Peyer's patch (tissue), 4 donors: ENCODE measurements at regions not wholly inside any gene's neighbourhood (a gene's known extent, or its start where the extent isn't known, plus 50 kb on each side); places are given as distances from the start of the nearest gene placed in this dataset.

Experiments used
- DNase-seq, 3 donors: peaks; one replicate each; pipeline ENCODE4 v3.0.0-alpha.2; 2017 to 2019
- H3K27ac ChIP-seq, 4 donors: fragments of 200-600 bp; sonication (generic); one replicate each; pipeline ENCODE4 v1.5.1; 2016 to 2019
- H3K27me3 ChIP-seq, 2 donors: fragments of 200-600 bp; sonication (generic); one replicate each; pipeline ENCODE4 v1.5.1; 2019
- H3K36me3 ChIP-seq, 3 donors: fragments of 200-600 bp; sonication (generic); one replicate each; pipeline ENCODE4 v1.5.1; 2016 to 2019
- H3K4me1 ChIP-seq, 4 donors: fragments of 200-600 bp; sonication (generic); one replicate each; pipeline ENCODE4 v1.5.1; 2016 to 2019
- H3K4me3 ChIP-seq, 4 donors: fragments of 200-600 bp; sonication (generic); 1 replicate in 3 of 4; 2 replicates in 1 of 4; pipeline ENCODE4 v1.5.1; 2016 to 2019; ENCODE audit warnings: mild to moderate bottlenecking in 1 of 4
- H3K9me3 ChIP-seq, 4 donors: fragments of 200-600 bp; sonication (generic); one replicate each; pipeline ENCODE4 v1.5.1; 2016 to 2019; ENCODE audit warnings: mild to moderate bottlenecking in 1 of 4
- POLR2A ChIP-seq, 2 donors: fragments of 450-650 bp; IDR thresholded peaks; one replicate each; pipeline ENCODE4 v1.5.1; 2017; ENCODE audit warnings: antibody characterized with exemption in 2 of 2, mild to moderate bottlenecking in 2 of 2, moderate library complexity in 2 of 2
- TF ChIP-seq, protein P1 (sequence below), 6 experiments: fragments of 450-650 bp in 4 of 6; fragments of 200-600 bp in 2 of 6; sonication (generic) in 1 of 6; IDR thresholded peaks; one replicate each; pipeline ENCODE4 v1.5.1; 2017 to 2019; ENCODE audit warnings: antibody characterized with exemption in 6 of 6, mild to moderate bottlenecking in 3 of 6, moderate library complexity in 1 of 6

DNA sequence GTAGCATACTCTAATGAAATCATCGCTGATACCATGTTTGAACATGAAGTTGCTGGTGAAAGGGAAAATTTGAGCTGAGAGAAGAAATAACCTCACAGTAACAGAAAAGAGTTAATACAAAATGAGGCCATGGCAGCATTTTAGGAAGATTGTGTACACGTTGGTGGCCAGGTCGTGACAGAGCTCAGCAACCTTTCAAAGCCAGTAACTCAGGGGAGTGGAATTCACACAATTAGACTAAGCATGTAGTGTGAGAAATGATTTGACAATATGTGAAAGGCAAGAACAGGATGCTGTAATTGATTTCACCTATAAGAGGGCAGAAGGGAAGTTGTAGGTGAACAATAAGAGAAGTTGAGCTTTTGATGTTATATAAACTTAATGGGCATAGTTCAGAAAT, 246.3 kb downstream of the OGFRL1 start:
- no peaks in the 10 kb centered on the region for H3K27me3 ChIP-seq
- H3K4me3 ChIP-seq, result no peak overlapping the region
- H3K36me3 ChIP-seq, result no peaks in the 10 kb centered on the region
- TF ChIP-seq, protein P1, sequence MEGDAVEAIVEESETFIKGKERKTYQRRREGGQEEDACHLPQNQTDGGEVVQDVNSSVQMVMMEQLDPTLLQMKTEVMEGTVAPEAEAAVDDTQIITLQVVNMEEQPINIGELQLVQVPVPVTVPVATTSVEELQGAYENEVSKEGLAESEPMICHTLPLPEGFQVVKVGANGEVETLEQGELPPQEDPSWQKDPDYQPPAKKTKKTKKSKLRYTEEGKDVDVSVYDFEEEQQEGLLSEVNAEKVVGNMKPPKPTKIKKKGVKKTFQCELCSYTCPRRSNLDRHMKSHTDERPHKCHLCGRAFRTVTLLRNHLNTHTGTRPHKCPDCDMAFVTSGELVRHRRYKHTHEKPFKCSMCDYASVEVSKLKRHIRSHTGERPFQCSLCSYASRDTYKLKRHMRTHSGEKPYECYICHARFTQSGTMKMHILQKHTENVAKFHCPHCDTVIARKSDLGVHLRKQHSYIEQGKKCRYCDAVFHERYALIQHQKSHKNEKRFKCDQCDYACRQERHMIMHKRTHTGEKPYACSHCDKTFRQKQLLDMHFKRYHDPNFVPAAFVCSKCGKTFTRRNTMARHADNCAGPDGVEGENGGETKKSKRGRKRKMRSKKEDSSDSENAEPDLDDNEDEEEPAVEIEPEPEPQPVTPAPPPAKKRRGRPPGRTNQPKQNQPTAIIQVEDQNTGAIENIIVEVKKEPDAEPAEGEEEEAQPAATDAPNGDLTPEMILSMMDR (IDR thresholded peaks at IDR 0.05), result no peak
- no peak for TF ChIP-seq POLR2A (IDR thresholded peaks at IDR 0.05)
- no peak overlapping the region for H3K27ac ChIP-seq
- no peaks in the 10 kb centered on the region for H3K9me3 ChIP-seq
- no peak for DNase-seq
- H3K4me1 ChIP-seq, result no peaks in the 10 kb centered on the region

DNA sequence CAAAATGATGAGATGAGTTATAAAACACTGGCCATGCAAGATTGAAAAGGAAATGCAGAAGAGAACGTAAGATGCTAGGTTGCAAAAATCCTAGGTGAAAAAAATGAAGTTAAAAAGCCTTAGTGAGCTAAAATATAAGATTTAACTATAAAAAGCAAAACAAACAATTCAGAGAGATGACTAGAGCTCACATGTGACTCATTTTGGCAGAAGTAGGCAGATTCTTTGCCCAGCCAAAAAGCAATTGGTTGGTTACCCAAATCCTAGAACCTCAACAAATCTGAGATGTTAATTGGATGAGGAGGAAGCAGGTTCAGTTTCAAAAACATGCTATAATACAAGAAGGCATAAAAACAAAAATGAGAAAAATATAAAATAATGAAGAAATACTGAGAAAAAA, 249.1 kb downstream of the OGFRL1 start:
- Histone ChIP-seq H3K27ac (no peak overlapping the region), H3K27me3 (no peaks in the 10 kb centered on the region), H3K9me3 (no peaks in the 10 kb centered on the region), H3K4me3 (no peak overlapping the region), H3K4me1 (no peaks in the 10 kb centered on the region), H3K36me3 (no peaks in the 10 kb centered on the region)
- DNase-seq, result no peak
- TF ChIP-seq, protein P1 (IDR thresholded peaks at IDR 0.05), result no peak
- no peak for TF ChIP-seq POLR2A (IDR thresholded peaks at IDR 0.05)

DNA sequence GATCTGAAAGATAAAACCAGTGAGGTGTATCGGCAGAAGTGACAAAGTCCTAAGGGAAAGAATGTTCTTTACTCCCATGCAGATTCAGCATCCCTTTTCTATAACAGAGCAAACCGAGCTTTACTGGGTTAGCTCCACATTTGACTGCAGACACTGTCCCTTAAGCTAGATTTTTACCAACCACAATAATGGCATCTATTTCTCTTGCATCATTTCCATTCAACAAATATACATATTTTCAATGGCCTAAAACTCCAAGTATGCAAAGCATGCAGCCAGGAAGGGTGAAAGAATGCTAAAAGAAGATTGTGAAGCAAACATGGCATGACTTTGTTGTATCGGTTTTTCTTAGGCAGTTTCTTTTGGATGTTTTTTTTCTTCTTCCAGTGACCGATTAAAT, 255.4 kb downstream of the OGFRL1 start:
- no peak for TF ChIP-seq POLR2A (IDR thresholded peaks at IDR 0.05)
- TF ChIP-seq, protein P1 (IDR thresholded peaks at IDR 0.05), result no peak
- no peaks in the 10 kb centered on the region for H3K9me3 ChIP-seq
- no peaks in the 10 kb centered on the region for H3K27me3 ChIP-seq
- no peak overlapping the region for H3K4me3 ChIP-seq
- H3K36me3 ChIP-seq, result no peaks in the 10 kb centered on the region
- no peaks in the 10 kb centered on the region for H3K4me1 ChIP-seq
- no peak overlapping the region for H3K27ac ChIP-seq
- DNase-seq, result no peak

DNA sequence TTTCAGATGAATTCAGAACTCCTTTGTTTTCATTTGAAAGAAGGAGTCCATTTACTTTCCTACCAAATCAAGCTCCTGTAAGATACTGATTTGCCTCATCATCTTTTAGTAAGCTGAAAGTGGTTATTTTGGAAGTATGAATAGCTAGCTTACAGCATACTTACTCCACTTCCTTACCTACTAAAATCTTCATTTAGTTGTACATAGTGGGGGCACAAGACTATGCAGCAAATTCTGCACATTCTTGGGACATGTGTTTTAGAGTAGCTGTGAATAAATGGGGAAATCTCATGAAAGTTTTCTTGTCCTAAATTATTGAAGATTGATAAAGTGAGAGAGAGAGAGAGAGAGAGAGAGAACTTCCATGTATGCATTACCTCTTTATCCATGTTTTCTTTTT, 256.3 kb downstream of the OGFRL1 start:
- DNase-seq, result no peak
- H3K27me3 ChIP-seq, result no peaks in the 10 kb centered on the region
- H3K4me3 ChIP-seq, result no peak overlapping the region
- no peak overlapping the region for H3K27ac ChIP-seq
- H3K4me1 ChIP-seq, result no peaks in the 10 kb centered on the region
- no peaks in the 10 kb centered on the region for H3K36me3 ChIP-seq
- no peaks in the 10 kb centered on the region for H3K9me3 ChIP-seq
- TF ChIP-seq, protein P1 (IDR thresholded peaks at IDR 0.05), result no peak
- no peak for TF ChIP-seq POLR2A (IDR thresholded peaks at IDR 0.05)

DNA sequence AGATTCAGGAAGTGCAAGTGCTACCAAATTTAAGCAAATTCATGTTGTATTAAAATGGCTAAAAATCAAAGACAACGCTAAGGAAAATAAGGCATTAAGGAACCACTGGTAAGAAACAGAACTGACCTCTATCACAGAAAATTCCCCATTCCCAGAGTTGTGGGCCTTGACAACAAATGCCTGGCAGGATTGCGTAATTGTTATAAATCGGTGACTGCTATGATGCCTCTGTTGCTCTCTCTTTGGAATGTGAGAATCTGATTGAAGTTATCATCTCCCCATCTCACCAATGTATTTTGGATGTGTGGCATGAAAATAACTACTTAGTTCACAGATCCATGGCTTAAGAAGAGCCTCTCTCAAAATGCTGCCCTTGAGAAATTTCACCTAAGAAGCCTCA, 257.3 kb downstream of the OGFRL1 start:
- no peak overlapping the region for H3K27ac ChIP-seq
- no peak for TF ChIP-seq POLR2A (IDR thresholded peaks at IDR 0.05)
- TF ChIP-seq, protein P1 (IDR thresholded peaks at IDR 0.05), result no peak

DNA sequence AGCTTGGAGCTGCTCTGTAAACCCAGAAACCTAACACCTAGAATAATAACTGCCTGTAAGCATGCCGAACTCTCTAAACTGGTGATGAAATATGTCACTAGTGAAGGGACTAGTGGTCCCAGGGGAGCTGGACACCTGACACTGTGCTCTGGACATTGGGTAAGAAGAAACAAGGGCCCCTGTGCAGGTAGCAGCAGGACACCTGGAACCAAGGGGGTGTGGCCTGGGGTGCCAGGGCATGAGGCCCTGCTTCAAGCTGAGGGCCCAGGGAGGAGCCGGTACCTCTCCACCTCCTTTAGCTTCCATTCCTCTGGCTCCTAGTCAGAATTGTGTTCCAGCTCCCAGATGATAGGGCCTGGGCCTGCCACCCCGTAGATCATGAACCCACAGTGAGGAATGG, 263.2 kb downstream of the OGFRL1 start:
- Histone ChIP-seq H3K27me3 (no peaks in the 10 kb centered on the region), H3K9me3 (peaks cover 0 to 9% (median 2%) of the 10 kb centered on the region in 4 donors), H3K4me1 (no peaks in the 10 kb centered on the region), H3K4me3 (no peak overlapping the region), H3K27ac (no peak overlapping the region), H3K36me3 (no peaks in the 10 kb centered on the region)
- DNase-seq, result no peak
- TF ChIP-seq POLR2A (IDR thresholded peaks at IDR 0.05), result no peak
- TF ChIP-seq, protein P1 (IDR thresholded peaks at IDR 0.05), result no peak

More for the DNA sequence above, 257.3 kb downstream of the OGFRL1 start:
- Histone ChIP-seq H3K27me3 (no peaks in the 10 kb centered on the region), H3K36me3 (no peaks in the 10 kb centered on the region), H3K9me3 (no peaks in the 10 kb centered on the region), H3K4me3 (no peak overlapping the region), H3K4me1 (no peaks in the 10 kb centered on the region)
- DNase-seq, result no peak
